Prostate gland (tissue), 2 donors: ENCODE measurements at regions not wholly inside any gene's neighbourhood (a gene's known extent, or its start where the extent isn't known, plus 50 kb on each side); places are given as distances from the start of the nearest gene placed in this dataset.

ENCODE experiments used
- DNase-seq: peaks from one replicate; pipeline ENCODE4 v3.0.0-alpha.2; 2019; ENCODE audit warnings: low spot score
- H3K27ac ChIP-seq, 2 donors: fragments of 200-600 bp; sonication (generic); 2 replicates each; pipeline ENCODE4 v1.5.1; 2017 to 2019
- H3K27me3 ChIP-seq: fragments of 200-600 bp; sonication (generic); replicated peaks from 2 replicates; pipeline ENCODE4 v1.5.1; 2019; ENCODE audit not compliant: insufficient read depth
- H3K36me3 ChIP-seq, 2 donors: fragments of 200-600 bp; sonication (generic); 1 replicate in 1 of 2; 2 replicates in 1 of 2; pipeline versions ENCODE4 v1.5.1 to v1.8.1; 2017 to 2019
- H3K4me1 ChIP-seq: fragments of 200-600 bp; sonication (generic); replicated peaks from 2 replicates; pipeline ENCODE4 v1.5.1; 2019
- H3K4me3 ChIP-seq, 2 donors: fragments of 200-600 bp; sonication (generic); 2 replicates each; pipeline ENCODE4 v1.5.1; 2017 to 2019
- H3K9me3 ChIP-seq: fragments of 200-600 bp; sonication (generic); 2 replicates; pipeline ENCODE4 v1.5.1; 2017
- CTCF ChIP-seq, 4 experiments: fragments of 200-600 bp in 2 of 4; fragments of 450-650 bp in 2 of 4; sonication (generic) in 2 of 4; IDR thresholded peaks; 1 replicate in 3 of 4; 2 replicates in 1 of 4; pipeline ENCODE4 v1.5.1; 2016 to 2019; ENCODE audit warnings: antibody characterized with exemption in 4 of 4, mild to moderate bottlenecking in 2 of 4, moderate library complexity in 2 of 4
- POLR2A ChIP-seq: fragments of 450-650 bp; IDR thresholded peaks from one replicate; pipeline ENCODE4 v1.6.1; 2016; ENCODE audit warnings: antibody characterized with exemption, mild to moderate bottlenecking
- POLR2AphosphoS5 ChIP-seq: sonication (generic); formaldehyde crosslinking; IDR thresholded peaks from one replicate; pipeline ENCODE4 v1.6.1; 2017; ENCODE audit warnings: antibody characterized with exemption
- WGBS: methylation state at CpG from one replicate; pipeline ENCODE4 v1.1.5; 2018; 5-methylcytosine and 5-hydroxymethylcytosine counted together
- intact Hi-C: fragments of 100-400 bp; cut with DNase I; formaldehyde crosslinking; loops from one replicate; pipeline ENCODE4 v1.14.2; 2022

GRCh38 chr7:106600569-106601373, 60.2 kb downstream of the CCDC71L start:
- Histone ChIP-seq H3K27ac (no peak overlapping the region), H3K36me3 (no peaks in the 10 kb centered on the region), H3K4me3 (no peak overlapping the region), H3K9me3 (no peaks in the 10 kb centered on the region), H3K4me1 (peaks cover 2% of the 10 kb centered on the region), H3K27me3 (no peaks in the 10 kb centered on the region)
- TF ChIP-seq POLR2A (no peak), CTCF (IDR thresholded peaks at IDR 0.05) (no peak), POLR2AphosphoS5 (no peak)
- no peak for DNase-seq
- intact Hi-C loops, result no loop called here
- WGBS, result 48% methylated on average over 3 of the region's 3 CpGs

DNA sequence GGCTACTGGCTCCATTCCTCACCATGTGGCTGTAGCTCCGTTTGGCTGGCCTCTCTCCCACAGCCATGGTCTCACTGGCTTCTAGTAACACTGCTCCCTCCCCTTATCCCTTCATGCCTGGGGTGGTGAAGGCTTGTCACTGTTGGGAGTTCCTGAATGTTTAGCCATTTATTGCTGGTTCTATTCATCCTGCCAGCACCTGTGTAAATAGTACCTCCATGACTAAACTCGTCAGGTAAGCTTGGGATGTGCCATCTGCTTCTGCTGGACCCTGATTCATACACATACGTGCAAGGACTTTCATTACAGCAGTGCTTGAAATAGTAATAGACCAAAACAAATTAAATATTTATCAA, 61.6 kb downstream of the CCDC71L start:
- Histone ChIP-seq H3K4me1 (peaks cover 2% of the 10 kb centered on the region), H3K36me3 (no peaks in the 10 kb centered on the region), H3K27me3 (no peaks in the 10 kb centered on the region), H3K27ac (peak overlapping the region in 1 of 2 donors; percentile 26), H3K4me3 (no peak overlapping the region), H3K9me3 (no peaks in the 10 kb centered on the region)
- peak; percentile 31 for DNase-seq
- 49% methylated on average over 3 of the region's 3 CpGs for WGBS
- TF ChIP-seq CTCF (IDR thresholded peaks at IDR 0.05) (no peak), POLR2A (no peak), POLR2AphosphoS5 (peak; percentile 63)
- intact Hi-C loops, result no loop called here

GRCh38 chr7:106598663-106599342, 62.2 kb downstream of the CCDC71L start:
- Histone ChIP-seq H3K9me3 (no peaks in the 10 kb centered on the region), H3K27me3 (no peaks in the 10 kb centered on the region), H3K4me1 (peaks cover 2% of the 10 kb centered on the region), H3K4me3 (no peak overlapping the region), H3K36me3 (no peaks in the 10 kb centered on the region), H3K27ac (peak overlapping the region in 1 of 2 donors; percentile 26)
- peak; percentile 55 for DNase-seq
- TF ChIP-seq CTCF (IDR thresholded peaks at IDR 0.05), result no peak
- TF ChIP-seq POLR2A, result no peak
- TF ChIP-seq POLR2AphosphoS5, result peak; percentile 65
- intact Hi-C loops, result no loop called here
- WGBS, result 8% methylated on average over 6 of the region's 6 CpGs

DNA sequence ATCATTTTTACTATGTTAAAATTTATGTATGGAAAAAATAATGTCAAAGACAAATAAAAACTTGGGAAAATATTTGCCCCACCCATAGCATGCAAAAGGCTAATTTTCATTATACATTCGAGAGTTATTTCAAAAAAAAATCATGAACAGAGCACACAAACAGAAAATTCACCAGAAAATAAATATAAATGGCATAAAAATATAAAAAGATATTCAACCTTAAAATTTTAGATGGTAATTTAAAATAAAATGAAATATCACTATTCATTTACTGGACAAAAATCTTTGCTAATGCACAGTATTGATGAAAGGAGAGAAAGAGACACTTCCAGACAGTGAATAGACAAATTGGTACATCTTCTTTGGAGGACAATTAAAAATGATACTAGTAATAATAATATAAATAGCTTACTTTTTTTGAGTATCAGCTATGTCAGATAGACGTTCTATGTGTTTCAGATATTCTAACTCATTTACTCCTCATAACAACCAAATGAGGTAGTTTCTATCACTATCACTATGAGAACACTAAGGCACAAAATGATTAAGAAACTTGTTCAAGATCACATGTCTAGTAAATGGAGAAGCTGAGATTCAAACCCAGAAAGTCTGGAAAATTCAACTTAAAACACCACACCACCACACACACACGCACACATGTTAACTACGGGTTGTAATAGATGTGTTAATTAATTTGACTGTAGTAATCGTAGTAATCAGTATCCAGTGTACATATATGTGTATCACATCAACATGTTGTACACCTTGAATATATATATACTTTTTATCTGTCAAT, 63.0 kb downstream of the CCDC71L start:
- H3K4me3 ChIP-seq, result no peak overlapping the region
- H3K4me1 ChIP-seq, result peaks cover 2% of the 10 kb centered on the region
- no peak for TF ChIP-seq POLR2AphosphoS5
- TF ChIP-seq POLR2A, result no peak
- no peak for TF ChIP-seq CTCF (IDR thresholded peaks at IDR 0.05)
- DNase-seq, result no peak
- no peaks in the 10 kb centered on the region for H3K9me3 ChIP-seq
- no peaks in the 10 kb centered on the region for H3K27me3 ChIP-seq
- intact Hi-C loops, result no loop called here
- WGBS, result 92% methylated on average over 5 of the region's 5 CpGs
- H3K27ac ChIP-seq, result no peak overlapping the region
- H3K36me3 ChIP-seq, result no peaks in the 10 kb centered on the region
